Neural progenitor cell (in vitro differentiated cells): ENCODE measurements at regions not wholly inside any gene's neighbourhood (a gene's known extent, or its start where the extent isn't known, plus 50 kb on each side); places are given as distances from the start of the nearest gene placed in this dataset.

Experiments
- DNase-seq: peaks from one replicate; pipeline ENCODE4 v3.0.0-alpha.2; 2016; ENCODE audit warnings: low spot score
- H2AFZ ChIP-seq: fragments of 200-600 bp; sonication (generic); replicated peaks from 2 replicates; pipeline ENCODE4 v1.6.1; 2016; ENCODE audit warnings: antibody characterized with exemption
- H3F3A ChIP-seq: fragments of 200-600 bp; sonication (generic); 2 replicates; pipeline ENCODE4 v1.6.1; 2016; ENCODE audit warnings: antibody characterized with exemption, low read depth
- H3K27ac ChIP-seq: fragments of 200-600 bp; sonication (generic); 2 replicates; pipeline ENCODE4 v1.5.1; 2016; ENCODE audit warnings: mild to moderate bottlenecking
- H3K27me3 ChIP-seq: fragments of 200-600 bp; sonication (generic); 2 replicates; pipeline ENCODE4 v1.6.1; 2016; ENCODE audit warnings: mild to moderate bottlenecking, moderate library complexity
- H3K36me3 ChIP-seq: fragments of 200-600 bp; sonication (generic); 2 replicates; pipeline ENCODE4 v1.5.1; 2016
- H3K4me1 ChIP-seq: fragments of 200-600 bp; sonication (generic); 2 replicates; pipeline ENCODE4 v1.6.1; 2016; ENCODE audit warnings: mixed run types
- H3K4me2 ChIP-seq: fragments of 200-600 bp; sonication (generic); 2 replicates; pipeline ENCODE4 v1.6.1; 2016
- H3K4me3 ChIP-seq: fragments of 200-600 bp; sonication (generic); 2 replicates; pipeline ENCODE4 v1.5.1; 2016
- H3K79me2 ChIP-seq: fragments of 200-600 bp; sonication (generic); 2 replicates; pipeline ENCODE4 v1.6.1; 2016; ENCODE audit warnings: low read depth
- H3K9ac ChIP-seq: fragments of 200-600 bp; sonication (generic); 2 replicates; pipeline ENCODE4 v1.6.1; 2016
- H3K9me3 ChIP-seq: fragments of 200-600 bp; sonication (generic); 2 replicates; pipeline ENCODE4 v1.5.1; 2016; ENCODE audit warnings: low read depth
- H4K20me1 ChIP-seq: fragments of 200-600 bp; sonication (generic); 2 replicates; pipeline ENCODE4 v1.6.1; 2016; ENCODE audit warnings: low read depth
- H3K27ac Mint-ChIP-seq: 3 replicates; pipeline ENCODE4 v1.8.0; 2021; ENCODE audit warnings: mixed read lengths
- H3K27me3 Mint-ChIP-seq: 2 replicates; pipeline ENCODE4 v1.8.0; 2022; ENCODE audit warnings: low read depth, mild to moderate bottlenecking, inconsistent platforms, moderate library complexity, mixed read lengths; ENCODE audit not compliant: insufficient read depth
- H3K36me3 Mint-ChIP-seq: 3 replicates; pipeline ENCODE4 v1.8.0; 2021; ENCODE audit warnings: mixed read lengths
- H3K4me1 Mint-ChIP-seq: 3 replicates; pipeline ENCODE4 v1.8.0; 2021; ENCODE audit warnings: mixed read lengths
- H3K4me3 Mint-ChIP-seq: 3 replicates; pipeline ENCODE4 v1.8.0; 2021; ENCODE audit warnings: mild to moderate bottlenecking, moderate library complexity, mixed read lengths
- H3K9me3 Mint-ChIP-seq: 3 replicates; pipeline ENCODE4 v1.8.0; 2020; ENCODE audit warnings: mixed read lengths
- EZH2 ChIP-seq: fragments of 200-600 bp; sonication (generic); IDR thresholded peaks from 2 replicates; pipeline ENCODE4 v1.6.1; 2017; ENCODE audit warnings: antibody characterized with exemption, mild to moderate bottlenecking, moderate library complexity
- EZH2phosphoT487 ChIP-seq: fragments of 200-600 bp; sonication (generic); IDR thresholded peaks from 2 replicates; pipeline ENCODE4 v1.6.1; 2017; ENCODE audit warnings: antibody characterized with exemption
- TF ChIP-seq, protein P1 (sequence below): fragments of 200-600 bp; sonication (generic); IDR thresholded peaks from 2 replicates; pipeline ENCODE4 v1.5.1; 2017; ENCODE audit warnings: antibody characterized with exemption, mild to moderate bottlenecking

GRCh38 chr9:89939626-89940292 lies 334.9 kb downstream of the GADD45G start:
- H3K9me3 Mint-ChIP-seq: no peaks in the 10 kb centered on the region
- TF ChIP-seq EZH2 (no peak), EZH2phosphoT487 (no peak)
- TF ChIP-seq, protein P1, sequence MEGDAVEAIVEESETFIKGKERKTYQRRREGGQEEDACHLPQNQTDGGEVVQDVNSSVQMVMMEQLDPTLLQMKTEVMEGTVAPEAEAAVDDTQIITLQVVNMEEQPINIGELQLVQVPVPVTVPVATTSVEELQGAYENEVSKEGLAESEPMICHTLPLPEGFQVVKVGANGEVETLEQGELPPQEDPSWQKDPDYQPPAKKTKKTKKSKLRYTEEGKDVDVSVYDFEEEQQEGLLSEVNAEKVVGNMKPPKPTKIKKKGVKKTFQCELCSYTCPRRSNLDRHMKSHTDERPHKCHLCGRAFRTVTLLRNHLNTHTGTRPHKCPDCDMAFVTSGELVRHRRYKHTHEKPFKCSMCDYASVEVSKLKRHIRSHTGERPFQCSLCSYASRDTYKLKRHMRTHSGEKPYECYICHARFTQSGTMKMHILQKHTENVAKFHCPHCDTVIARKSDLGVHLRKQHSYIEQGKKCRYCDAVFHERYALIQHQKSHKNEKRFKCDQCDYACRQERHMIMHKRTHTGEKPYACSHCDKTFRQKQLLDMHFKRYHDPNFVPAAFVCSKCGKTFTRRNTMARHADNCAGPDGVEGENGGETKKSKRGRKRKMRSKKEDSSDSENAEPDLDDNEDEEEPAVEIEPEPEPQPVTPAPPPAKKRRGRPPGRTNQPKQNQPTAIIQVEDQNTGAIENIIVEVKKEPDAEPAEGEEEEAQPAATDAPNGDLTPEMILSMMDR: no peak
- Histone ChIP-seq H2AFZ (peak overlapping the region; percentile 12), H3K4me1 (peaks cover 8% of the 10 kb centered on the region), H3K27me3 (no peaks in the 10 kb centered on the region), H3K9me3 (no peaks in the 10 kb centered on the region), H4K20me1 (no peaks in the 10 kb centered on the region), H3K36me3 (no peaks in the 10 kb centered on the region), H3K79me2 (no peaks in the 10 kb centered on the region), H3F3A (no peaks in the 10 kb centered on the region), H3K9ac (no peak overlapping the region), H3K4me2 (no peak overlapping the region), H3K27ac (no peak overlapping the region), H3K4me3 (no peak overlapping the region)
- peaks cover 10% of the 10 kb centered on the region for H3K27me3 Mint-ChIP-seq
- H3K27ac Mint-ChIP-seq: no peak overlapping the region
- no peaks in the 10 kb centered on the region for H3K36me3 Mint-ChIP-seq
- H3K4me1 Mint-ChIP-seq: peaks cover 5% of the 10 kb centered on the region
- DNase-seq: no peak
- no peak overlapping the region for H3K4me3 Mint-ChIP-seq

DNA sequence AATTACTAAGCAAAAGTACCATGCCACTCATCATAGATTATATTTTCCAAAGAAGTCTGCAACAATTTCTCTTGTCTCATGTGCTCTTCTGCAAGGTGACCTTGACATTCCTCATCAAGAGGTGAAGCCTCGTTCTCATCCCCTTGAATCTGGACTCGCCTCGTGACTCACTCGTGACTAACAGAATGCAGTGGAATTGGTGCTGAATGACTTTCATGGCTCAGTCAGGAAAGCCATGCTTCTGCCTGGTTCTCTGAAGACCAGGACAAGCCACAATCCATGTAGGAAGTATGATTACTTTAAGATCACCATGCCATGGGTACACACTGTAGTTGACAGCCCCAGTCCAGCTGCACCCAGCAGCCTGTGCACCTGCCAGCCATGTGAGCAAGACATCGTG lies 335.8 kb downstream of the GADD45G start:
- no peaks in the 10 kb centered on the region for H3K36me3 ChIP-seq
- H3K4me1 ChIP-seq: peaks cover 8% of the 10 kb centered on the region
- H3K9me3 ChIP-seq: no peaks in the 10 kb centered on the region
- no peak overlapping the region for H3K4me3 ChIP-seq
- H3K9me3 Mint-ChIP-seq: no peaks in the 10 kb centered on the region
- H3K27me3 ChIP-seq: no peaks in the 10 kb centered on the region
- H3F3A ChIP-seq: no peaks in the 10 kb centered on the region
- no peaks in the 10 kb centered on the region for H4K20me1 ChIP-seq
- no peak overlapping the region for H3K4me3 Mint-ChIP-seq
- no peak overlapping the region for H3K4me2 ChIP-seq
- H3K79me2 ChIP-seq: no peaks in the 10 kb centered on the region
- TF ChIP-seq EZH2phosphoT487 (no peak), EZH2 (no peak)
- TF ChIP-seq, protein P1: no peak
- no peak overlapping the region for H2AFZ ChIP-seq
- no peak overlapping the region for H3K27ac Mint-ChIP-seq
- no peak overlapping the region for H3K9ac ChIP-seq
- H3K27ac ChIP-seq: no peak overlapping the region
- peaks cover 9% of the 10 kb centered on the region for H3K27me3 Mint-ChIP-seq
- no peaks in the 10 kb centered on the region for H3K36me3 Mint-ChIP-seq
- H3K4me1 Mint-ChIP-seq: peaks cover 5% of the 10 kb centered on the region
- DNase-seq: no peak

DNA sequence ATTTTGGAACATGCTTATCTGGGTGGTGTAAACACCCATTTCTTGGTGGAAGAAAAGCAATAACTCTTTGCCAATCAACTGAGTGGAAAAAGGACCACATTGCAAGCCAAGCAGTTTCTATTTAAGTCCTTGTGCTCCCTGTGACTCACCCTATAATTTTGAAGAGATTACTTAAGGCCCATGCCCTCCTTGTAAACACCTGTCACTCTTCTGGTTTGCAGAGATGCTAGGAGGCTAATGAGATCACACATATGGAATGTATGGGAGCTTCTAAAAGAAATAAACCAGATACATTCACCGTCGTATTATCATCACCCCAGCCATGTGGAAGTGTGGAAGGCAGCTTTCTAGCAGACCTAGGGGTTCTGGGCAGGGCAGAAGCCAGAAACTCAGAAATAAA lies 337.1 kb downstream of the GADD45G start:
- no peak overlapping the region for H3K4me3 ChIP-seq
- Mint-ChIP-seq H3K27ac (no peak overlapping the region), H3K9me3 (no peaks in the 10 kb centered on the region), H3K4me1 (no peaks in the 10 kb centered on the region), H3K36me3 (no peaks in the 10 kb centered on the region), H3K4me3 (no peak overlapping the region), H3K27me3 (peaks cover 9% of the 10 kb centered on the region)
- H3K27ac ChIP-seq: no peak overlapping the region
- no peaks in the 10 kb centered on the region for H3K27me3 ChIP-seq
- TF ChIP-seq, protein P1: no peak
- TF ChIP-seq EZH2 (no peak), EZH2phosphoT487 (no peak)
- H3K9ac ChIP-seq: no peak overlapping the region
- H3K36me3 ChIP-seq: no peaks in the 10 kb centered on the region
- H4K20me1 ChIP-seq: no peaks in the 10 kb centered on the region
- H3K79me2 ChIP-seq: no peaks in the 10 kb centered on the region
- no peaks in the 10 kb centered on the region for H3K9me3 ChIP-seq
- no peak for DNase-seq
- H3K4me2 ChIP-seq: no peak overlapping the region
- H3F3A ChIP-seq: no peaks in the 10 kb centered on the region
- H3K4me1 ChIP-seq: no peaks in the 10 kb centered on the region
- no peak overlapping the region for H2AFZ ChIP-seq
